ENCODE measurements at regions not wholly inside any gene's neighbourhood (a gene's known extent, or its start where the extent isn't known, plus 50 kb on each side); places are given as distances from the start of the nearest gene placed in this dataset.

- Histone ChIP-seq H3K27me3 (no peaks in the 10 kb centered on the region), H3K4me3 (ENCODE audit: low read depth, low read length) (no peak overlapping the region), H3K9me3 (no peaks in the 10 kb centered on the region), H3K36me3 (no peaks in the 10 kb centered on the region), H3K4me1 (no peaks in the 10 kb centered on the region)
- no peak for TF ChIP-seq CTCF (IDR thresholded peaks at IDR 0.05; ENCODE audit: low read depth, low read length)
- DNase-seq: no peak
These were observed 212.8 kb upstream of the GYPA start for GRCh38 chr4:144353292-144353691.

GRCh38 chr4:144355811-144356757, 215.6 kb upstream of the GYPA start:
- TF ChIP-seq CTCF (IDR thresholded peaks at IDR 0.05; ENCODE audit: low read depth, low read length): no peak
- no peak overlapping the region for H3K4me3 ChIP-seq (ENCODE audit: low read depth, low read length)
- H3K4me1 ChIP-seq: no peaks in the 10 kb centered on the region
- H3K36me3 ChIP-seq: no peaks in the 10 kb centered on the region
- H3K27me3 ChIP-seq: no peaks in the 10 kb centered on the region
- H3K9me3 ChIP-seq: no peaks in the 10 kb centered on the region
- no peak for DNase-seq

- Histone ChIP-seq H3K4me3 (ENCODE audit: low read depth, low read length) (no peak overlapping the region), H3K4me1 (no peaks in the 10 kb centered on the region), H3K9me3 (no peaks in the 10 kb centered on the region), H3K36me3 (no peaks in the 10 kb centered on the region), H3K27me3 (no peaks in the 10 kb centered on the region)
- DNase-seq: no peak
- TF ChIP-seq CTCF (IDR thresholded peaks at IDR 0.05; ENCODE audit: low read depth, low read length): no peak
These were observed 216.4 kb upstream of the GYPA start for GRCh38 chr4:144356941-144357381.

- no peaks in the 10 kb centered on the region for H3K36me3 ChIP-seq
- DNase-seq: no peak
- H3K27me3 ChIP-seq: no peaks in the 10 kb centered on the region
- H3K4me3 ChIP-seq (ENCODE audit: low read depth, low read length): no peak overlapping the region
- no peak for TF ChIP-seq CTCF (IDR thresholded peaks at IDR 0.05; ENCODE audit: low read depth, low read length)
- no peaks in the 10 kb centered on the region for H3K4me1 ChIP-seq
- no peaks in the 10 kb centered on the region for H3K9me3 ChIP-seq
These were observed 217.5 kb upstream of the GYPA start for GRCh38 chr4:144357975-144358374.

- H3K36me3 ChIP-seq: no peaks in the 10 kb centered on the region
- no peak for TF ChIP-seq CTCF (IDR thresholded peaks at IDR 0.05; ENCODE audit: low read depth, low read length)
- DNase-seq: no peak
- no peaks in the 10 kb centered on the region for H3K27me3 ChIP-seq
- H3K4me1 ChIP-seq: no peaks in the 10 kb centered on the region
- H3K4me3 ChIP-seq (ENCODE audit: low read depth, low read length): no peak overlapping the region
- H3K9me3 ChIP-seq: no peaks in the 10 kb centered on the region
These were observed 219.8 kb upstream of the GYPA start for GRCh38 chr4:144360146-144360793.

GRCh38 chr4:144362366-144362765, 221.8 kb upstream of the GYPA start:
- no peak for DNase-seq
- no peak for TF ChIP-seq CTCF (IDR thresholded peaks at IDR 0.05; ENCODE audit: low read depth, low read length)

More at GRCh38 chr4:144362366-144362765, 221.8 kb upstream of the GYPA start:
- Histone ChIP-seq H3K27me3 (no peaks in the 10 kb centered on the region), H3K4me1 (no peaks in the 10 kb centered on the region), H3K36me3 (no peaks in the 10 kb centered on the region), H3K4me3 (ENCODE audit: low read depth, low read length) (no peak overlapping the region), H3K9me3 (no peaks in the 10 kb centered on the region)

Measured in BE2C (cell line).